ENCODE measurements at regions not wholly inside any gene's neighbourhood (a gene's known extent, or its start where the extent isn't known, plus 50 kb on each side); places are given as distances from the start of the nearest gene placed in this dataset.

DNA sequence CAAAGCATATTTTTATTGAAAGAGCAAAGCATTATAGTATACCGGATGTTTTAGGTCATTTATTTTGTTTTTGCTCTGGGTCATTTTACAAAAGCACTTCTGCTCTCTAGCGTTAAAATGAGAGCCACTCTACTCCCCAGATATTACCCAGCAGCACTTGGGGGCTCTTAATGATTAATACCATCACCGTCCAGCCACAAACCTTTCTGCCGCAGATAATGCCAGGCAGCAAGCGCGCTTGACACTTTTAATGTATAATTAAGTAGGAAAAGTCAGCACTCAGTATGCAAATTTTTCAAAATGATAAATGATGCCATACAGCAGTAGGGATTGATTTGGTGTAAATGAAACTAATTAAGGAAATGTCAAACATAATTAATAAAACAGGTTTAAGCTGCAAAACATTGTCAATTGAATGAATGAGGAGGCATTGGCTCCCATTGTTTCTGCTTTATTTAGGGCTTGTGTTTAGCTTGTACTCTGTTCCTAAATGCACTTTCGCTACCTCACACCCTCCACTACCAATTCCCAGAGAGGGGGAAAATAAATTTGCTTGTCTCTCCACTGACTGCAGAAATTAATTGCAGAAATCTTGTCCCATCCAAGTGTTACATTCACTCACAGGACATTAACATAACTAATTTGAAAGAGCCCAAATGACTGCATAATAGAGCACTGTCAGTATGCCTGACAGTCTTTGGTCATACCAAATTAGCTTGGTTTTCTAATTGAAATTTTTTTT, 358.8 kb upstream of the ARRDC3 start:
- no peak overlapping the region for H3K4me3 ChIP-seq (ENCODE audit: control insufficient read depth, low read depth, low read length)
- TF ChIP-seq, protein P1, sequence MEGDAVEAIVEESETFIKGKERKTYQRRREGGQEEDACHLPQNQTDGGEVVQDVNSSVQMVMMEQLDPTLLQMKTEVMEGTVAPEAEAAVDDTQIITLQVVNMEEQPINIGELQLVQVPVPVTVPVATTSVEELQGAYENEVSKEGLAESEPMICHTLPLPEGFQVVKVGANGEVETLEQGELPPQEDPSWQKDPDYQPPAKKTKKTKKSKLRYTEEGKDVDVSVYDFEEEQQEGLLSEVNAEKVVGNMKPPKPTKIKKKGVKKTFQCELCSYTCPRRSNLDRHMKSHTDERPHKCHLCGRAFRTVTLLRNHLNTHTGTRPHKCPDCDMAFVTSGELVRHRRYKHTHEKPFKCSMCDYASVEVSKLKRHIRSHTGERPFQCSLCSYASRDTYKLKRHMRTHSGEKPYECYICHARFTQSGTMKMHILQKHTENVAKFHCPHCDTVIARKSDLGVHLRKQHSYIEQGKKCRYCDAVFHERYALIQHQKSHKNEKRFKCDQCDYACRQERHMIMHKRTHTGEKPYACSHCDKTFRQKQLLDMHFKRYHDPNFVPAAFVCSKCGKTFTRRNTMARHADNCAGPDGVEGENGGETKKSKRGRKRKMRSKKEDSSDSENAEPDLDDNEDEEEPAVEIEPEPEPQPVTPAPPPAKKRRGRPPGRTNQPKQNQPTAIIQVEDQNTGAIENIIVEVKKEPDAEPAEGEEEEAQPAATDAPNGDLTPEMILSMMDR (IDR thresholded peaks at IDR 0.05; ENCODE audit: control insufficient read depth, insufficient read depth, low read depth, low read length, missing control alignments) = no peak
- DNase-seq (ENCODE audit: low read depth) = no peak

DNA sequence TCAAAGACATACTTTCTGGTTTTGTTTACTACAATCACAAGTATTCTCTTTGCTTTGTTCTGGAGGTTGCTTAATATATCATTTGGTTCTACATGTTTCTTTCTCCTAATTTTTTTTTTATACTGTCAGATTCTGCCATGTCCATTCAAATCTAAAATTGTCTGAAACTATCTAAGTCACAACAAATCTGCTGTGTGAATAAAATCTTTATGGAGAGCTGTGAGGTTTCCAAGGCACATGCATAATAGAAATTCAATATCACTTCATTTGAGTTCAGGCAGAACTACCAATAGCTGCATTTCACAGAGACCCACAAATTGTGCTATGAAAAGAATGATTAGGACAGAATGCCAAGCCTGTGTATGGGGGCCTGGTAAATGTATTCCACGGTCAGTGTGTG, 346.9 kb upstream of the ARRDC3 start:
- no peak overlapping the region for H3K4me3 ChIP-seq (ENCODE audit: control insufficient read depth, low read depth, low read length)
- TF ChIP-seq, protein P1 (IDR thresholded peaks at IDR 0.05; ENCODE audit: control insufficient read depth, insufficient read depth, low read depth, low read length, missing control alignments) = no peak
- DNase-seq (ENCODE audit: low read depth) = no peak

DNA sequence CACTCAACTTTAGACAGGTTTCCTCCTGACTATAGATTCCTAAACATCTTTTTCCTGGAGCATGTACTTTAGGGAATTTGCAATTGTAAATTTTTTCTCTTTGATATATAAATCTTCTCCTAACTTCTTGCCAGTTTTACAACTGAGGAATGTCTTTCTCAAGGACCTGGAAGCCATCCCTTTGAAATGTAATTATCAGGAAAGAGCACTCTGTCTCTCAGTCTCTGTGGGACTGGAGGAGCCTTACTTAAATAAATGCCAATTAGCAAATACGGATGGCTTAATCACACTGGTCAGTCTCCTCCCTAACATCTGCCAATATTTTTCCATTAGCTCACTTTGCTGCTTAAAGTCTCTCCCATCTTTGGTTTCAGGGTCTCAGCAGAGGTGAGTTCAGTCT, 344.3 kb upstream of the ARRDC3 start:
- no peak overlapping the region for H3K4me3 ChIP-seq (ENCODE audit: control insufficient read depth, low read depth, low read length)
- DNase-seq (ENCODE audit: low read depth) = no peak
- TF ChIP-seq, protein P1 (IDR thresholded peaks at IDR 0.05; ENCODE audit: control insufficient read depth, insufficient read depth, low read depth, low read length, missing control alignments) = no peak

DNA sequence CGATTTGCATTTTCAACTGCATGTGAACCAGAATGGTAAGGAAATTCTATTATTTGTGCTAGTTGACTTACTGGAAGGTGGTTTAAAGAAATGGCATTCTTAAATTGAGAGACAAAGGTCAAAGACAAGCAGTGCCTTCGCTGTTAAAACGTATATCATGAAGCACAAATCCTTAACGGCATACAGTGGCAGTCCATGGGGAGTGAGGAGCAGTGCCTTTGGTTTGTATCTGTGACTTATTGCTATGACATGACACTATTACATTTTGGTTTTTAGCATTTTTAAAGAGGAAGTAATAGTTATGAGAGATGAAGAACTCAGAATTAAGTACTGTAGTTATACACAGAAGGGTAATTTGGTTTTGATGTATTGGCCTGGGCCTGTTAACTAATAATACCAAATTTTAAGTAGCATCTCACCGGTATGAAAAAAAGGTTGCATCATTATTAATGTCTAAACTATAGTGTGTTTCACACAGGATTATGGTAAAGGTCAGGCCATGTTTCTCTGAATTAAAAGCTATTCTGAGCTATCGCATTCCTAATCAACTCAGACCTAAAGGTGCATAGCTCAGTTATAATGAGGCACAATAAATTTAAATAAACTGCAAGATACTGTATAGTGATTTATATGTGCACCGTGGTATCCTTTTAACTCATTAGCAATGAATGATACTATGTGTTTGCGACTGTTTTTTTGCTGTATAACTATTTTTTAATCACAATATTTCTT, 339.8 kb upstream of the ARRDC3 start:
- TF ChIP-seq, protein P1 (IDR thresholded peaks at IDR 0.05; ENCODE audit: control insufficient read depth, insufficient read depth, low read depth, low read length, missing control alignments) = no peak
- H3K4me3 ChIP-seq (ENCODE audit: control insufficient read depth, low read depth, low read length) = no peak overlapping the region
- no peak for DNase-seq (ENCODE audit: low read depth)

DNA sequence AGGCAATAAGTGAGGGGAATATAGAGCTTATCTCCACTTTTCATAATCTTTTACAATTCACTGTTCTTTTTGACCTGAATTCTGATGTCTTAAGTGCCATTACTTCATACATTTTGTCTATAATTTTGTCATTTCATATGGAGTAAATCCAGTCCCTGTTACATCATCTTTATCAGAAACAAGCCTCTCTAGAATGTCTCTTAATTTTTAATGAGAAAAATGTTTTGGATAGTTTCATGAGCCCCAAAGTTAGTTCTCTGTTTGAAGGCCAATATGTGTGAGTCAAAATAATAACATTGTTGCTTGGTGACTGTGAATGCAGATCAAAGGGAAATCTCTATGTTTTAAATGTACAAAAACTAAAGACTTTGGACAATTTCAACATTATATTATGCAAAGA, 329.6 kb upstream of the ARRDC3 start:
- TF ChIP-seq, protein P1 (IDR thresholded peaks at IDR 0.05; ENCODE audit: control insufficient read depth, insufficient read depth, low read depth, low read length, missing control alignments) = no peak
- no peak overlapping the region for H3K4me3 ChIP-seq (ENCODE audit: control insufficient read depth, low read depth, low read length)
- DNase-seq (ENCODE audit: low read depth) = no peak

DNA sequence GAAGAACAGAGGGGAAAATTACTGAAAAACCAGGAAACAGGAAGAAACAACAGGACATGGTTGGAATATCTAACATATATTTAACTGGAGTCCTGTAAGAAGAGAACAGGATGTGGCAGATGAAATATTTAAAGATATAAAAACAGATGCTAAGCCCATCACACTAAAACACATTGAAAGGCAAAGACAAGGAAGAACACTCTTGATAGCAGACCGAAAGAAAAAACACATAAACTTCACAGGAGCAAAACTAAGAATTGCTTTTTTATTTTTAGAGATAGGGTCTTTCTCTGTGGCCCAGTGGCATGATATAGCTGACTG, 324.4 kb upstream of the ARRDC3 start:
- no peak overlapping the region for H3K4me3 ChIP-seq (ENCODE audit: control insufficient read depth, low read depth, low read length)

More for the DNA sequence above, 324.4 kb upstream of the ARRDC3 start:
- DNase-seq (ENCODE audit: low read depth) = no peak
- TF ChIP-seq, protein P1 (IDR thresholded peaks at IDR 0.05; ENCODE audit: control insufficient read depth, insufficient read depth, low read depth, low read length, missing control alignments) = no peak

Data from AG09309 (cell line).